ENCODE measurements at regions not wholly inside any gene's neighbourhood (a gene's known extent, or its start where the extent isn't known, plus 50 kb on each side); places are given as distances from the start of the nearest gene placed in this dataset.

GRCh38 chr4:156195914-156196313 lies 242.2 kb upstream of the CTSO start:
- no peaks in the 10 kb centered on the region for H3K36me3 ChIP-seq (ENCODE audit: control insufficient read depth, insufficient read depth, low read length)
- no peaks in the 10 kb centered on the region for H3K27me3 ChIP-seq (ENCODE audit: control insufficient read depth, insufficient read depth, low read length)
- H3K9ac ChIP-seq, result no peak overlapping the region
- no peak overlapping the region for H3K4me3 ChIP-seq (ENCODE audit: low read depth, low read length)
- no peaks in the 10 kb centered on the region for H3K4me1 ChIP-seq
- H3K9me3 ChIP-seq (ENCODE audit: control insufficient read depth, low read length), result no peaks in the 10 kb centered on the region
- no peak for TF ChIP-seq CTCF (IDR thresholded peaks at IDR 0.05)
- no peaks in the 10 kb centered on the region for H3K79me2 ChIP-seq
- H3K27ac ChIP-seq, result no peak overlapping the region
- H2AFZ ChIP-seq, result no peak overlapping the region
- H3K4me2 ChIP-seq (ENCODE audit: low read length), result no peak overlapping the region

GRCh38 chr4:156194896-156195295 lies 241.2 kb upstream of the CTSO start:
- H3K79me2 ChIP-seq, result no peaks in the 10 kb centered on the region
- no peak overlapping the region for H3K9ac ChIP-seq
- H2AFZ ChIP-seq, result no peak overlapping the region
- no peaks in the 10 kb centered on the region for H3K36me3 ChIP-seq (ENCODE audit: control insufficient read depth, insufficient read depth, low read length)
- H3K4me1 ChIP-seq, result no peaks in the 10 kb centered on the region
- no peaks in the 10 kb centered on the region for H3K27me3 ChIP-seq (ENCODE audit: control insufficient read depth, insufficient read depth, low read length)
- no peaks in the 10 kb centered on the region for H3K9me3 ChIP-seq (ENCODE audit: control insufficient read depth, low read length)
- no peak overlapping the region for H3K27ac ChIP-seq
- H3K4me3 ChIP-seq (ENCODE audit: low read depth, low read length), result no peak overlapping the region
- no peak for TF ChIP-seq CTCF (IDR thresholded peaks at IDR 0.05)
- no peak overlapping the region for H3K4me2 ChIP-seq (ENCODE audit: low read length)

GRCh38 chr4:156193800-156194199 lies 240.1 kb upstream of the CTSO start:
- no peak for TF ChIP-seq CTCF (IDR thresholded peaks at IDR 0.05)
- Histone ChIP-seq H3K36me3 (ENCODE audit: control insufficient read depth, insufficient read depth, low read length) (no peaks in the 10 kb centered on the region), H3K4me2 (ENCODE audit: low read length) (no peak overlapping the region)

GRCh38 chr4:156193106-156193505 lies 239.4 kb upstream of the CTSO start:
- no peaks in the 10 kb centered on the region for H3K36me3 ChIP-seq (ENCODE audit: control insufficient read depth, insufficient read depth, low read length)
- no peak overlapping the region for H3K9ac ChIP-seq
- no peak overlapping the region for H3K4me3 ChIP-seq (ENCODE audit: low read depth, low read length)
- no peaks in the 10 kb centered on the region for H3K27me3 ChIP-seq (ENCODE audit: control insufficient read depth, insufficient read depth, low read length)
- no peak overlapping the region for H3K4me2 ChIP-seq (ENCODE audit: low read length)
- H3K27ac ChIP-seq, result no peak overlapping the region
- TF ChIP-seq CTCF (IDR thresholded peaks at IDR 0.05), result no peak
- H3K9me3 ChIP-seq (ENCODE audit: control insufficient read depth, low read length), result no peaks in the 10 kb centered on the region
- no peaks in the 10 kb centered on the region for H3K79me2 ChIP-seq
- H2AFZ ChIP-seq, result no peak overlapping the region
- no peaks in the 10 kb centered on the region for H3K4me1 ChIP-seq

More at GRCh38 chr4:156193800-156194199, 240.1 kb upstream of the CTSO start:
- no peak overlapping the region for H2AFZ ChIP-seq
- no peaks in the 10 kb centered on the region for H3K79me2 ChIP-seq
- H3K4me1 ChIP-seq, result no peaks in the 10 kb centered on the region
- H3K27ac ChIP-seq, result no peak overlapping the region
- H3K27me3 ChIP-seq (ENCODE audit: control insufficient read depth, insufficient read depth, low read length), result no peaks in the 10 kb centered on the region
- no peak overlapping the region for H3K4me3 ChIP-seq (ENCODE audit: low read depth, low read length)
- H3K9ac ChIP-seq, result no peak overlapping the region
- H3K9me3 ChIP-seq (ENCODE audit: control insufficient read depth, low read length), result no peaks in the 10 kb centered on the region

- Histone ChIP-seq H3K27ac (no peak overlapping the region), H3K36me3 (ENCODE audit: control insufficient read depth, insufficient read depth, low read length) (no peaks in the 10 kb centered on the region), H3K79me2 (no peaks in the 10 kb centered on the region), H3K4me2 (ENCODE audit: low read length) (no peak overlapping the region), H3K27me3 (ENCODE audit: control insufficient read depth, insufficient read depth, low read length) (no peaks in the 10 kb centered on the region), H3K9me3 (ENCODE audit: control insufficient read depth, low read length) (no peaks in the 10 kb centered on the region), H3K4me3 (ENCODE audit: low read depth, low read length) (no peak overlapping the region), H3K9ac (no peak overlapping the region), H3K4me1 (no peaks in the 10 kb centered on the region), H2AFZ (no peak overlapping the region)
- no peak for TF ChIP-seq CTCF (IDR thresholded peaks at IDR 0.05)
Measured at GRCh38 chr4:156192033-156192432, 238.4 kb upstream of the CTSO start.

Data from parathyroid adenoma (tissue), 2 donors.